CD1c-positive myeloid dendritic cell (primary cell): ENCODE measurements at regions not wholly inside any gene's neighbourhood (a gene's known extent, or its start where the extent isn't known, plus 50 kb on each side); places are given as distances from the start of the nearest gene placed in this dataset.

ENCODE experiments used
- DNase-seq: peaks from one replicate; pipeline ENCODE4 v3.0.0-alpha.2; 2016; ENCODE audit errors: extremely low spot score

GRCh38 chr5:124692950-124693349, 53.5 kb downstream of the ZNF608 start:
- no peak for DNase-seq

DNA sequence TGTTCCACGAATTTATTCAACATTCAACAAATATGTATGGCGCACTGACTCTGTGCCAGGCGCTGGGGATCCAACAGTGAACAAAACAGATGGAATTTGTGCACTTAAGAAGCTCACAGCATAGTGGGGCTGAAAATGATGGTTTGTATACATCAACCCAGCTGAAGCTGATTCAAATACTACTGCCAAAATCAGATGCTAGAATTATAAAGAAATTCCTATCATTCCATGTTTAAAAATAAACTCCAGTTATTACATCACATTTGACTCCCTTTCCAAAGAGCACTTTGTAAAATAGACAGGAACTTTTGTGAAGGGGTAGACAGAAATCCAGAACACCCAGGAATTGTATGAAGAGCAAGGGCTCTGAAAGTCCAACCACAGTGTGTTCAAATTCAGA, 54.1 kb downstream of the ZNF608 start:
- DNase-seq = no peak

DNA sequence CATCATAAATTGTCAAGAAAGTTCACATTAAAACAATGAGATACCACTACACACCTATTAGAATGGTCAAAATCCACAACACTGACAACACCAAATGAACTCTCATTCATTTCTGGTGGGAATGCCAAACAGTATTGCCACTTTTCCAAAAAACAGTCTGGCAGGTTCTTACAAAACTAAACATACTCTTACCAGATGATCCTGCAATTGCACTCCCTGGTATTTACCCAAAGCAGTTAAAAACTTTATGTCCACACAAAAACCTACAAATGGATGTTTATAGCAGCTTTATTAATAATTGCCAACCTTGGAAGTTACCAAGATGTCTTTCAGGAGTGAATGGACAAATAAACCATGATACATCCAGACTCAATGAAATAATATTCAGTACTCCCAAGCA, 56.8 kb downstream of the ZNF608 start:
- DNase-seq = no peak

DNA sequence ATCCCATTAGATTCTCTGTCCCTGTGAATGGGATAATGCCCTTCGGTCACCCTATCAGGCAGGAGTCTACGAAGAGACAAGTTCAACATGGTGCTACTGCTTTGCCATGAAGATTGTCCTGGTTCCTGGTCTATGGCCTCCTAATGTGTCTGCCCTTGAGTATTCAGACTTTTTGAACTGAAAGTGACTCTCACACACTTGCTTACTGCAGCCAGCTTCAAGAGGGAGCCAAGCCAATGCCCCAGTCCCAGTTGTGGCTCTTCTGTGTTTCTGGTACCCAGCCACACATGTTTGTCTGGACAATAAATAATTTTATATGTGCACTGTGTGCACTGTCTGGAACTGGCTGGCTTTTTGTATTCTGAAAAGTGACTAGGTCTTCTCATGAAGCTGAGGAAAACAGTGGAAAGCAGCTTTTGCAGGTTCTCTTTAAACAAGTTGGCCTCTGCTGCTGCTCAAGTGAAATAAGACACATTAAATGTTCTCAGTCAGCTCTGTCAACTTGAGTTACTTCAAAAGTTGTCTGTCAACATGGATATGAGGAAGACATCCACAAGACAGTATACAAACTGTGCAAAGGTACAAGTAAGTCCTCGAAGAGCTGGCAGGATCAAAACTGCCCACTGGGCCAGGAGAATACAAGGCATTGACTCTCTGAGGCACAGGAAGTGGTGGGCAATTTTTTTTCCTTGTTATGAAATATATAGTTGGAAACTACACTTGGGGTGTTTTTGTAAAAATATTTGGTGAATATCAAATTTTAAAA, 60.0 kb downstream of the ZNF608 start:
- DNase-seq = no peak

- DNase-seq = no peak
Measured at GRCh38 chr5:124685404-124685930, 61.0 kb downstream of the ZNF608 start.

DNA sequence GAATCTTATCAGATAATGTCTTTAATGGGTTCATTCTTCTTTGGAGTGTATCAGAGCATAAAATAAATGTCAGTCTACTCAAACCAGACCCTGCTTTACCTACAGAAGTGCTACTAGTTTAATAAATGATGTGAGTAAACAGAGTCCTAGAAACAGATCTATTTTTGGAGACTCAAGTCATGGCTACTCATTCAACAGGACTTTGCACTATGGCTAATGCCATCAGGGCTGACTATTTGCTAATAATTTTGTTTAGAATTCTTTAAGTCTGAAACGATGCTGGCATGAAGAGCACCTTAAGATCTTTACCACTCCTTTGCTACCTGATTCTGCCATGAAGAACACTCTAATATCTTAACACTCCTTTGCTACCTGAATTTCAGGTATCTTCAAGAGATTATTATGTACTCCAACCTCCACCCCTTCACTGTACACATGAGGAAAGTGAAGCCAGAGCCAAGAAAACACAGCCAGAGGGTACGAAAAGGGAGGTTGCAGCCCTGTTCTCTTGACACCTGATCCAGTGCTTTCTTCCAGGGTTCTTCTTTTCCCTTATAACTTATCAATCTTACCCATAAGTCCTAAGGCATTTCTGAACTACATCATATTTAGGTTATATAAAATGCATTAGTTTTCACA, 62.4 kb downstream of the ZNF608 start:
- DNase-seq = no peak

GRCh38 chr5:124679578-124680199, 66.8 kb downstream of the ZNF608 start:
- no peak for DNase-seq

DNA sequence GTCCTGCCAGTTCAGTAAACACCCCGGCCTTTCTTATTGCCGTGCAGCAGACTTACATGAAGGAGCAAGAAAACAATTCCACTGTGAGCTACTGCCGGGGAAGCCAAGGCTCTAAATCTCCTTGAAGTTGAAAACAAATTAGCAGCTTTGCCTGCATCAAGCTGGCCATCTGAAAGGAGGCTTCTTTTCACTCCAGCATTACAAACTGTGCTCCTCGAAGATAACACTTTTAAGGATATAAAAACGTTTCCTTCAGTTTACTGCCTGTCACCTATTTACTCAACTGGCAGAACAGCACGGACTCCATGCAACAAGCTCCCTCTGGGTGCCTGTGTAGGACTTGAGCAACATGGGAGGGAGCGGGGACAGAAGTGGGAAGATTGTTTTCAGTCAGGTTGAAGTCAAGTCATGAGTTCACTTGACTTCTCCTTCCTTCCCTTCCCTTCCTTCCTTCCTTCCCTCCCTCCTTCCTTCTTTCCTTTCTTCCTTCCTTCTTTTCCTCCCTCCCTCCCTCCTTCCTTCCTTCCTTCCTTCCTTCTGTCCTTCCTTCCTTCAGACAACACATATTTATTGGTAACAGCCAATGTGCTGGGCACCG, 67.4 kb downstream of the ZNF608 start:
- no peak for DNase-seq

DNA sequence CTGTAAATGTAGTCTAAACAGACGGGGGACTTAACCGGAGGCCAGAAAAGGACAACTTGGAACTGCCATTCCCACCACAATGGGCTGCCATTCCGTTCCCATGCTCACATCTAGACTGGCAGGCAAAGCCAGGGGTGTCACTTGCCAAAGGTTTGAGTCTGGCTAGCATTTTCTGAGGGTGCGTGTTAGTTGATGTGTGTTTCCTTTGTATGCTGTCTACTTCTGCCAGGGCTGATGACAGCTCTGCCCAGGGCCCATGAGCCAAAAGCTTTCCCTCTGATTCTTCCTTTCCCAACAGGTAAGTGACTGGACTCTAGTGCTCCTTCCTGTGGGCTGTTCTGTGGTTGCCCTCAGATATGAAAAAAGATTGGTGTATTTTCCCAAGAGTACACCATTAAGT, 68.0 kb downstream of the ZNF608 start:
- no peak for DNase-seq

DNA sequence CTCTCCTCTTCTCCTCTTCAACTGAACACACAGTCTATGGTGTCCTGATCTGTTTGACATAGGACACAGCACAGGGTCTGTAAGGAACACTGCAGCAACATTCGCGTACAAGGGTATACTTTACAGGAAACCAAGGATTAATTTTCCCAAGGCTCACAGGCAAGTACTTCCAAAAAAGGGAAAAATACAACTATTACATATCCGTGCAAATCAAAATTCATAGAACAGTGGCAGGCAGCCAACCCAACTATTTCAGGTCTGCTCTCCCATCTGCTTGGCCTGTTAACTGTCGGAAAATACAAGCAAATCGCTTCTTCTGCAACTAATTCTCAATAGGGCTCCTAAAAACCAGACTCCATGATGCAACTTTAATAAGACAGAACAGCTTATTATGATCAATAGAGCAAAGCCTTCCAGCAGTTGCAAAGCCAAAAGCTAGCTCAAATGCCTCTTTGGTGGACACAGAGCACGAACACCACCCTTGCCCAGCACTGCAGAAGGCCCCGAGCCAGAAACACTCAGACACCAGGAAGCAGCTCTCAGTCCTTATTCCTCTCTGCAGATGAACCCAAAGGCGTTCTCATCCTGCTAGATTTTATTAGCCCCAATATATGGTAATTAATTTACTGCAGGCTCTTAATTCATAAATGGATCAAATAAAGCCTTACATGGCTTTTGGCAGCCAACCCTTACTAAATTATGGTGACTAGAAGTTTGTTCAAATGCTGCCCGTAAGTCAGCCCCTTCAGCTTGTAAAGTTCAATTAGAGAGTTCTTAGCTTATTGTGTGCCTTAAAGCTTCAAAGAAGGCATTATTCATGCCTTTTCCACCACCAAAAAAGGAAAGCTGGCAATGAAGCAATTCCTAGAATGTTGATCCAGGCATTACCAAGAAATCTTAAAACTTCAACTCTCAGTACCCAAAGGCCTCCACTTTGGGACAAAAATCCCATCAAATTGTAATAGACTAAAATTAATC, 68.8 kb downstream of the ZNF608 start:
- DNase-seq = no peak

- no peak for DNase-seq
Measured at GRCh38 chr5:124675931-124676846, 70.2 kb downstream of the ZNF608 start.

DNA sequence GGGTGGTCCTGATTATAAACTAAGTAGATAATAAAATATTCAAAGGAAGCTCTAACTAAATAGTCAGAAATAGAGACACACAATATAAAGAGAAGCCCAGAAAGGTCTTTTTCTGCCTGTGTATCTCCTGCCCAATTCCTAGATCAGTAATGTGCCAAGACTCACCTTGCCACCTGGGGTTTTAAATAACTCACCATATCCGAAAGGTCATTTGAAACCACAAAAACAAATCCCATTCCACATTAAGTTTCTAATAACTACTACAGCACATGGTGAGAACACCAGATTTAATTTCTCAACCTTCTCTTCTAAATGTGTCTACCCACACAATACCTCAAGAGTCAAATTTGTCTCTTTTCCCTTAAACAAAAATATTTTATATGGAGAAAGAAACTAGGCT, 75.2 kb downstream of the ZNF608 start:
- no peak for DNase-seq

GRCh38 chr5:124670722-124671184, 75.7 kb downstream of the ZNF608 start:
- no peak for DNase-seq

GRCh38 chr5:124669956-124670721, 76.3 kb downstream of the ZNF608 start:
- no peak for DNase-seq

DNA sequence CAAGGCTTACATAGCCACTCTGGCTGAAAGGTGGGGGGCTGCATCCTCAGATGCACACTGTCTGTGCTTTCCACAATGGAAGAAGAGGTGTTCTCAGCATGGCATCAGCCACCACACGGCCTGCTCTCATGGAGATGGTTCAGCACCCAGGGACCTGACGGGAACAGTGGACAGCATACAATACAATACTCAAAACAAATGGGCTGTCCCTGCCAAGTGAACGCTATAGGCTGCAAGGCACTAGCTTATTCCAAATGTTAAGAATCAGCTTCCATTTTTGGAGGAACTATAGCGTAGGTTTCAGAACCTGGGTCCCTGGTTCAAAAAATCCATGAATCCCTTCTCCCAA, 77.2 kb downstream of the ZNF608 start:
- DNase-seq = no peak

GRCh38 chr5:124668353-124669299, 77.8 kb downstream of the ZNF608 start:
- DNase-seq = no peak

- DNase-seq = no peak
Measured at GRCh38 chr5:124665625-124666024, 80.8 kb downstream of the ZNF608 start.

GRCh38 chr5:124665035-124665434, 81.4 kb downstream of the ZNF608 start:
- DNase-seq = no peak
